ENCODE measurements at regions not wholly inside any gene's neighbourhood (a gene's known extent, or its start where the extent isn't known, plus 50 kb on each side); places are given as distances from the start of the nearest gene placed in this dataset.

GRCh38 chr11:28480406-28480805, 372.2 kb downstream of the METTL15 start:
- no peak for TF ChIP-seq CTCF (IDR thresholded peaks at IDR 0.05)
- TF ChIP-seq POLR2A (IDR thresholded peaks at IDR 0.05), result no peak

Measured in thyroid gland (tissue), 4 donors.